IMR-90 (cell line): ENCODE measurements at regions not wholly inside any gene's neighbourhood (a gene's known extent, or its start where the extent isn't known, plus 50 kb on each side); places are given as distances from the start of the nearest gene placed in this dataset.

ENCODE experiments used
- ATAC-seq: fragments of 200-7000 bp; cut with Tn5 transposase; 2 replicates; pipeline ENCODE4 v1.9.1; 2020; ENCODE audit warnings: low read depth, mild to moderate bottlenecking, moderate library complexity
- BruUV-seq: library from RNA; stranded (reverse); fragments of 400-500 nt; replicated peaks from 2 replicates; lab custom pipeline; 2021; lab: Mats Ljungman, UMichigan
- CTCF ChIA-PET: fragments of 300-600 bp; formaldehyde crosslinking; extraction: SDS; loops from one replicate; lab custom pipeline; 2021; ENCODE audit warnings: antibody characterized with exemption; lab: Yijun Ruan, JAX
- POLR2A ChIA-PET: fragments of 300-600 bp; sonication (Branson Sonifier 250); formaldehyde crosslinking; loops from one replicate; lab custom pipeline; 2022; ENCODE audit warnings: antibody characterized with exemption; ENCODE audit not compliant: unreplicated experiment; lab: Charles Lee
- DNase-seq: peaks from one replicate; pipeline ENCODE4 v3.0.0; 2013
- H2AFZ ChIP-seq: replicated peaks from 2 replicates; pipeline ENCODE3; 2013; ENCODE audit warnings: low read length, mild to moderate bottlenecking; ENCODE audit not compliant: poor library complexity
- H2AK5ac ChIP-seq: 2 replicates; pipeline ENCODE4 v1.6.1; 2013; ENCODE audit warnings: low read depth, low read length, inconsistent platforms
- H2AK9ac ChIP-seq: replicated peaks from 2 replicates; pipeline ENCODE3; 2013; ENCODE audit warnings: mild to moderate bottlenecking, low read depth, low read length, moderate library complexity; ENCODE audit not compliant: poor library complexity
- H2BK120ac ChIP-seq: 2 replicates; pipeline ENCODE4 v1.6.1; 2013; ENCODE audit warnings: low read depth, low read length, inconsistent platforms
- H2BK15ac ChIP-seq: 3 replicates; pipeline ENCODE4 v1.6.1; 2013; ENCODE audit warnings: low read depth, low read length, inconsistent platforms
- H2BK20ac ChIP-seq: 2 replicates; pipeline ENCODE4 v1.6.1; 2013; ENCODE audit warnings: low read depth, mild to moderate bottlenecking, inconsistent platforms, low read length, moderate library complexity
- H2BK5ac ChIP-seq: 2 replicates; pipeline ENCODE4 v1.6.1; 2013; ENCODE audit warnings: mild to moderate bottlenecking, low read depth, low read length, inconsistent platforms; ENCODE audit not compliant: poor library complexity, severe bottlenecking
- H3K14ac ChIP-seq: replicated peaks from 2 replicates; pipeline ENCODE4 v1.6.1; 2013; ENCODE audit warnings: low read depth, low read length, inconsistent platforms
- H3K18ac ChIP-seq: 2 replicates; pipeline ENCODE4 v1.6.1; 2013; ENCODE audit warnings: low read depth, low read length, control low read depth
- H3K23ac ChIP-seq: 2 replicates; pipeline ENCODE4 v1.6.1; 2013; ENCODE audit warnings: low read depth, low read length, inconsistent platforms
- H3K27ac ChIP-seq: 2 replicates; pipeline ENCODE4 v1.5.1; 2013; ENCODE audit warnings: mild to moderate bottlenecking, control low read depth, low read length; ENCODE audit not compliant: insufficient read depth
- H3K27me3 ChIP-seq: 2 replicates; pipeline ENCODE4 v1.6.1; 2013; ENCODE audit warnings: low read length; ENCODE audit not compliant: control insufficient read depth, insufficient read depth
- H3K36me3 ChIP-seq: 2 replicates; pipeline ENCODE4 v1.6.1; 2013; ENCODE audit warnings: low read length, mixed read lengths; ENCODE audit not compliant: control insufficient read depth, insufficient read depth
- H3K4ac ChIP-seq: 2 replicates; pipeline ENCODE4 v1.6.1; 2013; ENCODE audit warnings: low read depth, low read length, inconsistent platforms
- H3K4me1 ChIP-seq: 2 replicates; pipeline ENCODE4 v1.6.1; 2013; ENCODE audit warnings: low read length, mixed read lengths; ENCODE audit not compliant: control insufficient read depth, insufficient read depth
- H3K4me2 ChIP-seq: 2 replicates; pipeline ENCODE4 v1.6.1; 2013; ENCODE audit warnings: low read depth, mild to moderate bottlenecking, control low read depth, low read length, moderate library complexity
- H3K4me3 ChIP-seq: 2 replicates; pipeline ENCODE4 v1.5.1; 2013; ENCODE audit warnings: low read depth, mild to moderate bottlenecking, control low read depth, low read length, moderate library complexity; ENCODE audit not compliant: insufficient read depth
- H3K56ac ChIP-seq: 2 replicates; pipeline ENCODE4 v1.6.1; 2013; ENCODE audit warnings: low read length, inconsistent platforms; ENCODE audit not compliant: insufficient read depth; ENCODE audit errors: extremely low read depth
- H3K79me1 ChIP-seq, 2 experiments: 2 replicates each; pipeline ENCODE4 v1.6.1; 2013; ENCODE audit warnings: low read length in 2 of 2, inconsistent platforms in 1 of 2, low read depth in 1 of 2
- H3K9ac ChIP-seq: 2 replicates; pipeline ENCODE4 v1.6.1; 2013; ENCODE audit warnings: low read depth, low read length, control low read depth
- H3K9me1 ChIP-seq: 2 replicates; pipeline ENCODE4 v1.6.1; 2013; ENCODE audit warnings: low read length, inconsistent platforms; ENCODE audit not compliant: insufficient read depth
- H3K9me3 ChIP-seq: 2 replicates; pipeline ENCODE4 v1.6.1; 2013; ENCODE audit warnings: low read length; ENCODE audit not compliant: control insufficient read depth, insufficient read depth
- H4K20me1 ChIP-seq: 2 replicates; pipeline ENCODE4 v1.6.1; 2013; ENCODE audit warnings: low read length, inconsistent platforms; ENCODE audit not compliant: insufficient read depth
- H4K5ac ChIP-seq: 2 replicates; pipeline ENCODE4 v1.6.1; 2013; ENCODE audit warnings: mild to moderate bottlenecking, low read depth, low read length, control low read depth
- H4K8ac ChIP-seq, 2 experiments: 2 replicates each; pipeline ENCODE4 v1.6.1; 2013; ENCODE audit warnings: low read depth in 2 of 2, low read length in 2 of 2, control low read depth in 1 of 2, inconsistent platforms in 1 of 2
- H4K91ac ChIP-seq: 2 replicates; pipeline ENCODE4 v1.6.1; 2013; ENCODE audit warnings: low read depth, low read length, inconsistent platforms; ENCODE audit not compliant: insufficient read depth
- BHLHE40 ChIP-seq: fragments of 150-350 bp; IDR thresholded peaks from 2 replicates; pipeline ENCODE4 v1.6.1; 2016; ENCODE audit warnings: mild to moderate bottlenecking, low read depth, low read length
- CHD1 ChIP-seq: IDR thresholded peaks from 2 replicates; pipeline ENCODE4 v1.6.1; 2012; ENCODE audit warnings: low read depth, low read length, improper control_type of control experiment
- FOS ChIP-seq: fragments of 150-350 bp; IDR thresholded peaks from 2 replicates; pipeline ENCODE4 v1.6.1; 2016; ENCODE audit warnings: low read depth, low read length
- MAFK ChIP-seq: IDR thresholded peaks from 2 replicates; pipeline ENCODE4 v1.6.1; 2012; ENCODE audit warnings: low read depth, low read length, improper control_type of control experiment
- MAZ ChIP-seq: IDR thresholded peaks from 2 replicates; pipeline ENCODE4 v1.6.1; 2012; ENCODE audit warnings: low read depth, mild to moderate bottlenecking, low read length, improper control_type of control experiment, moderate library complexity, borderline replicate concordance
- MXI1 ChIP-seq: IDR thresholded peaks from 2 replicates; pipeline ENCODE4 v1.6.1; 2012; ENCODE audit warnings: low read depth, mild to moderate bottlenecking, low read length, moderate library complexity, borderline replicate concordance
- NFE2L2 ChIP-seq: fragments of 150-350 bp; IDR thresholded peaks from 2 replicates; pipeline ENCODE4 v1.6.1; 2016; ENCODE audit warnings: low read depth, mild to moderate bottlenecking, low read length
- POLR2A ChIP-seq: IDR thresholded peaks from 2 replicates; pipeline ENCODE4 v1.6.1; 2012; ENCODE audit warnings: mild to moderate bottlenecking, low read depth, low read length
- RAD21 ChIP-seq: IDR thresholded peaks from 2 replicates; pipeline ENCODE4 v1.6.1; 2012; ENCODE audit warnings: low read length, improper control_type of control experiment
- RCOR1 ChIP-seq: IDR thresholded peaks from 2 replicates; pipeline ENCODE4 v1.6.1; 2012; ENCODE audit warnings: mild to moderate bottlenecking, low read length, improper control_type of control experiment; ENCODE audit not compliant: insufficient replicate concordance
- RFX5 ChIP-seq: IDR thresholded peaks from 2 replicates; pipeline ENCODE4 v1.8.0; 2012; ENCODE audit warnings: low read depth, mild to moderate bottlenecking, low read length, moderate library complexity
- SMC3 ChIP-seq: fragments of 150-350 bp; IDR thresholded peaks from 2 replicates; pipeline ENCODE4 v1.6.1; 2016; ENCODE audit warnings: low read depth, mild to moderate bottlenecking, antibody characterized with exemption, low read length, moderate library complexity
- WGBS, 2 experiments: methylation state at CpG; one replicate each; pipeline versions ENCODE4 v1.1.5 to v1.1.7; 2013; ENCODE audit warnings: missing lambda C conversion rate in 2 of 2; ENCODE audit not compliant: insufficient read length in 1 of 2; ENCODE audit errors: extremely low coverage in 2 of 2; 5-methylcytosine and 5-hydroxymethylcytosine counted together
- dilution Hi-C: fragments of 300-500 bp; cut with HindIII; formaldehyde crosslinking; loops from one replicate; pipeline ENCODE4 v1.14.3; 2018; ENCODE audit warnings: low sequenced_read_pairs; ENCODE audit not compliant: unreplicated experiment
- in situ Hi-C: fragments of 300-500 bp; cut with MboI; formaldehyde crosslinking; loops from 3 replicates; pipeline ENCODE4 v1.14.3; 2019; ENCODE audit warnings: low sequenced_read_pairs, inconsistent platforms, mixed read lengths
- intact Hi-C: fragments of 100-400 bp; cut with micrococcal nuclease; formaldehyde crosslinking; loops from 2 replicates; pipeline ENCODE4 v1.10.0; 2022
- TF ChIP-seq, protein P1 (sequence below): conservative IDR thresholded peaks from 2 replicates; pipeline ENCODE4 v1.5.1; 2012; ENCODE audit warnings: mild to moderate bottlenecking, low read depth, low read length, improper control_type of control experiment
- TF ChIP-seq, protein P2 (sequence below): fragments of 150-350 bp; IDR thresholded peaks from 2 replicates; pipeline ENCODE4 v1.6.1; 2016; ENCODE audit warnings: low read depth, mild to moderate bottlenecking, low read length, moderate library complexity, borderline replicate concordance
- TF ChIP-seq, protein P3 (sequence below): fragments of 150-350 bp; IDR thresholded peaks from 2 replicates; pipeline ENCODE4 v1.6.1; 2017; ENCODE audit warnings: mild to moderate bottlenecking, antibody characterized with exemption, low read length, low read depth

DNA sequence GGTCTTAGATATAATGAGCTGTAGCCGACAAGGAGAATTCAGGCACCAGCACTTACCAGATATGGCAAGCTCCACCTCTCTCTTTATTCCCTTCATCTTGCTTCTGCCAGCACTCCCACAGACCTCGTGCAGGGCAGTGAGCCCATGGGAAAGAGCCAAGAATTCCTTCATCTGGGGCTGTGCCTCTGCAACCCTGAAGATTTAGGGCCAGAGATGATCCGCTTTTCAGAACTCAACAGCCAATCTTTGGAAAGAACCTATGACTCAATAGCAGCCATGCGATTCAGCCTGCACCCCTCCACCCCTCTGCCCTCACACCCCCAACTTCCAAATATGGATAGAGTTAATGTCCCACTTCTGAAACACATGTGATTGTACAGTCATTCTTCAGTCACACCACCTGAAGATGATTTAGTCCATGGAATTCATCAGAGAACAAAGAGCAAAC lies 533.7 kb upstream of the TNP1 start:
- in situ Hi-C loops: no loop called here
- peaks cover 4 to 22% of the 10 kb centered on the region in 2 experiments; a peak in 1 of 4 replicates for H3K79me1 ChIP-seq
- H2BK5ac ChIP-seq: peak overlapping the region; percentile 34
- peak overlapping the region; percentile 18 for H2AK9ac ChIP-seq
- ChIA-PET POLR2A (interaction anchor here (1.4 kb wide), 1 partner anchor 698 kb away, joined by 5 read pairs; the partner anchor contains the start of gene IGFBP5), CTCF (interaction anchor here (1.0 to 1.4 kb wide), 2 partner anchors 22 to 32 kb away, joined by 4 read pairs; no protein-coding TSS in a partner anchor)
- intact Hi-C loops: loop anchor here (1.0 to 5.0 kb wide), 2 partner anchors 171 to 227 kb away; no protein-coding TSS in a partner anchor
- WGBS, 2 experiments: no CpG with 5 or more reads among the region's 4 CpGs
- H3K4ac ChIP-seq: peak overlapping the region; percentile 90
- peaks cover 4% of the 10 kb centered on the region; the same call in 1 of the 2 replicates for H3K9me3 ChIP-seq
- DNase-seq (peak; percentile 96), ATAC-seq (peak; percentile 80)
- H3K4me1 ChIP-seq: peaks cover 24% of the 10 kb centered on the region
- H4K20me1 ChIP-seq: no peaks in the 10 kb centered on the region
- peak overlapping the region; percentile 88 for H3K14ac ChIP-seq
- peak overlapping the region; percentile 85 to 91 for H4K8ac ChIP-seq
- H2AFZ ChIP-seq: peak overlapping the region; percentile 47
- H2AK5ac ChIP-seq: peak overlapping the region; percentile 92
- no peak overlapping the region for H3K4me3 ChIP-seq
- no peaks in the 10 kb centered on the region for H3K27me3 ChIP-seq
- H3K56ac ChIP-seq: peak overlapping the region; percentile 78
- dilution Hi-C loops: no loop called here
- peak overlapping the region; percentile 93 for H2BK20ac ChIP-seq
- H3K23ac ChIP-seq: peak overlapping the region; percentile 63; the same call in 1 of the 2 replicates
- H3K9me1 ChIP-seq: peaks cover 20% of the 10 kb centered on the region
- peak overlapping the region; percentile 91 for H3K18ac ChIP-seq
- no TSS peak for BruUV-seq
- peak overlapping the region; percentile 81 for H3K27ac ChIP-seq
- H4K91ac ChIP-seq: peak overlapping the region; percentile 94
- peak overlapping the region; percentile 27 for H3K9ac ChIP-seq
- peak overlapping the region; percentile 1; the same call in 1 of the 2 replicates for H3K4me2 ChIP-seq
- peak overlapping the region; percentile 16; the same call in 1 of the 2 replicates for H4K5ac ChIP-seq
- peak overlapping the region; percentile 89 for H2BK120ac ChIP-seq
- H2BK15ac ChIP-seq: peak overlapping the region; percentile 87; the same call in 2 of the 3 replicates
- no peaks in the 10 kb centered on the region for H3K36me3 ChIP-seq
- TF ChIP-seq RFX5 (peak; percentile 56; the same call in 1 of the 2 replicates), SMC3 (no peak), MXI1 (0 out of 2 replicates have a peak, but pooled peaks have one; percentile 57), NFE2L2 (no peak), POLR2A (no peak), BHLHE40 (peak; percentile 90), MAFK (no peak), CHD1 (no peak), MAZ (peak; percentile 62; the same call in 1 of the 2 replicates), FOS (peak; percentile 37; the same call in 1 of the 2 replicates), RAD21 (no peak), RCOR1 (no peak)
- TF ChIP-seq, protein P1, sequence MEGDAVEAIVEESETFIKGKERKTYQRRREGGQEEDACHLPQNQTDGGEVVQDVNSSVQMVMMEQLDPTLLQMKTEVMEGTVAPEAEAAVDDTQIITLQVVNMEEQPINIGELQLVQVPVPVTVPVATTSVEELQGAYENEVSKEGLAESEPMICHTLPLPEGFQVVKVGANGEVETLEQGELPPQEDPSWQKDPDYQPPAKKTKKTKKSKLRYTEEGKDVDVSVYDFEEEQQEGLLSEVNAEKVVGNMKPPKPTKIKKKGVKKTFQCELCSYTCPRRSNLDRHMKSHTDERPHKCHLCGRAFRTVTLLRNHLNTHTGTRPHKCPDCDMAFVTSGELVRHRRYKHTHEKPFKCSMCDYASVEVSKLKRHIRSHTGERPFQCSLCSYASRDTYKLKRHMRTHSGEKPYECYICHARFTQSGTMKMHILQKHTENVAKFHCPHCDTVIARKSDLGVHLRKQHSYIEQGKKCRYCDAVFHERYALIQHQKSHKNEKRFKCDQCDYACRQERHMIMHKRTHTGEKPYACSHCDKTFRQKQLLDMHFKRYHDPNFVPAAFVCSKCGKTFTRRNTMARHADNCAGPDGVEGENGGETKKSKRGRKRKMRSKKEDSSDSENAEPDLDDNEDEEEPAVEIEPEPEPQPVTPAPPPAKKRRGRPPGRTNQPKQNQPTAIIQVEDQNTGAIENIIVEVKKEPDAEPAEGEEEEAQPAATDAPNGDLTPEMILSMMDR: no peak
- TF ChIP-seq, protein P2, sequence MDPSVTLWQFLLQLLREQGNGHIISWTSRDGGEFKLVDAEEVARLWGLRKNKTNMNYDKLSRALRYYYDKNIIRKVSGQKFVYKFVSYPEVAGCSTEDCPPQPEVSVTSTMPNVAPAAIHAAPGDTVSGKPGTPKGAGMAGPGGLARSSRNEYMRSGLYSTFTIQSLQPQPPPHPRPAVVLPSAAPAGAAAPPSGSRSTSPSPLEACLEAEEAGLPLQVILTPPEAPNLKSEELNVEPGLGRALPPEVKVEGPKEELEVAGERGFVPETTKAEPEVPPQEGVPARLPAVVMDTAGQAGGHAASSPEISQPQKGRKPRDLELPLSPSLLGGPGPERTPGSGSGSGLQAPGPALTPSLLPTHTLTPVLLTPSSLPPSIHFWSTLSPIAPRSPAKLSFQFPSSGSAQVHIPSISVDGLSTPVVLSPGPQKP: no peak
- TF ChIP-seq, protein P3, sequence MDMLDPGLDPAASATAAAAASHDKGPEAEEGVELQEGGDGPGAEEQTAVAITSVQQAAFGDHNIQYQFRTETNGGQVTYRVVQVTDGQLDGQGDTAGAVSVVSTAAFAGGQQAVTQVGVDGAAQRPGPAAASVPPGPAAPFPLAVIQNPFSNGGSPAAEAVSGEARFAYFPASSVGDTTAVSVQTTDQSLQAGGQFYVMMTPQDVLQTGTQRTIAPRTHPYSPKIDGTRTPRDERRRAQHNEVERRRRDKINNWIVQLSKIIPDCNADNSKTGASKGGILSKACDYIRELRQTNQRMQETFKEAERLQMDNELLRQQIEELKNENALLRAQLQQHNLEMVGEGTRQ: 0 out of 2 replicates have a peak, but pooled peaks have one; percentile 20
